ENCODE measurements at regions not wholly inside any gene's neighbourhood (a gene's known extent, or its start where the extent isn't known, plus 50 kb on each side); places are given as distances from the start of the nearest gene placed in this dataset.

DNA sequence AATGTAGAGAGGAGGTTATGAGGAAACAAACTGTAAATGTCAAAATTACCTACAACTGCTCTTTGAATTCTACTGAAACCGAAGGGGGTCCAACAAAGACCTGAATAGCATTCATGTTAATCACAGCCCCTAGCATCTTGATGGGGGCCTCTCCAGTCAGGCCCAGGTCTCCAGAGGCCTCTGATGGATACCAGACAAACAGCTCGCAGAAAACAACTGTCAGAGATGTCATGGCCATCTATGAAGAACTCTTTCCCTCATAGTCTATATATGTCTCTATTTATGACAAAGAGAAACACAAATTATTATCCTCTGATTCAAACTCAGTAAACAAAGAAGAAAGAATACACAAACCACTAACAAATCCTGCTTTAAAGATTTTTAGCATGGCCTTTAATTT lies 432.6 kb downstream of the CAAP1 start:
- no peak for TF ChIP-seq CTCF (conservative IDR thresholded peaks at IDR 0.05; ENCODE audit: low read length)
- TF ChIP-seq EZH2phosphoT487 (IDR thresholded peaks at IDR 0.05; ENCODE audit: borderline replicate concordance, low read depth, low read length) = no peak

All from OCI-LY7 (cell line).